ENCODE measurements at regions not wholly inside any gene's neighbourhood (a gene's known extent, or its start where the extent isn't known, plus 50 kb on each side); places are given as distances from the start of the nearest gene placed in this dataset.
A peak's percentile ranks its signal among the peaks of the same experiment; 100 is the strongest.

- Histone ChIP-seq H3K4me3 (no peak overlapping the region), H3K9ac (ENCODE audit: insufficient read length) (no peak overlapping the region), H3K36me3 (ENCODE audit: insufficient read depth, low read length) (no peaks in the 10 kb centered on the region), H3K27ac (no peak overlapping the region), H3K9me3 (ENCODE audit: low read depth, low read length) (no peaks in the 10 kb centered on the region)
- no peak for DNase-seq (ENCODE audit: low read depth, low spot score)
- TF ChIP-seq FOXP2 (optimal IDR thresholded peaks at IDR 0.05; ENCODE audit: control extremely low read depth, extremely low read length, insufficient read depth) (no peak), EZH2 (IDR thresholded peaks at IDR 0.05) (no peak)
These were observed 904.1 kb downstream of the RPA4 start for GRCh38 chrX:97787849-97788248.

- DNase-seq (ENCODE audit: low read depth, low spot score): no peak
- H3K9me3 ChIP-seq (ENCODE audit: low read depth, low read length): no peaks in the 10 kb centered on the region
- no peak for TF ChIP-seq FOXP2 (optimal IDR thresholded peaks at IDR 0.05; ENCODE audit: control extremely low read depth, extremely low read length, insufficient read depth)
- TF ChIP-seq POLR2AphosphoS5 (IDR thresholded peaks at IDR 0.05; ENCODE audit: borderline replicate concordance, low read depth, low read length): no peak
- TF ChIP-seq EZH2 (IDR thresholded peaks at IDR 0.05): no peak
- no peaks in the 10 kb centered on the region for H3K36me3 ChIP-seq (ENCODE audit: insufficient read depth, low read length)
- no peak overlapping the region for H3K9ac ChIP-seq (ENCODE audit: insufficient read length)
- H3K27ac ChIP-seq: no peak overlapping the region
- H3K4me3 ChIP-seq: no peak overlapping the region
These were observed 907.1 kb downstream of the RPA4 start for GRCh38 chrX:97790850-97791249.

GRCh38 chrX:97797076-97797475, 913.4 kb downstream of the RPA4 start:
- H3K36me3 ChIP-seq (ENCODE audit: insufficient read depth, low read length): no peaks in the 10 kb centered on the region
- no peak overlapping the region for H3K27ac ChIP-seq
- H3K4me3 ChIP-seq: no peak overlapping the region
- TF ChIP-seq EZH2 (IDR thresholded peaks at IDR 0.05): no peak
- TF ChIP-seq FOXP2 (optimal IDR thresholded peaks at IDR 0.05; ENCODE audit: control extremely low read depth, extremely low read length, insufficient read depth): no peak
- no peak for TF ChIP-seq POLR2AphosphoS5 (IDR thresholded peaks at IDR 0.05; ENCODE audit: borderline replicate concordance, low read depth, low read length)
- DNase-seq (ENCODE audit: low read depth, low spot score): no peak
- H3K9ac ChIP-seq (ENCODE audit: insufficient read length): no peak overlapping the region
- H3K9me3 ChIP-seq (ENCODE audit: low read depth, low read length): no peaks in the 10 kb centered on the region

GRCh38 chrX:97806238-97806637, 922.5 kb downstream of the RPA4 start:
- H3K36me3 ChIP-seq (ENCODE audit: insufficient read depth, low read length): no peaks in the 10 kb centered on the region
- no peaks in the 10 kb centered on the region for H3K9me3 ChIP-seq (ENCODE audit: low read depth, low read length)
- TF ChIP-seq EZH2 (IDR thresholded peaks at IDR 0.05) (no peak), POLR2AphosphoS5 (IDR thresholded peaks at IDR 0.05; ENCODE audit: borderline replicate concordance, low read depth, low read length) (no peak), FOXP2 (optimal IDR thresholded peaks at IDR 0.05; ENCODE audit: control extremely low read depth, extremely low read length, insufficient read depth) (no peak)
- DNase-seq (ENCODE audit: low read depth, low spot score): no peak
- H3K27ac ChIP-seq: no peak overlapping the region
- H3K9ac ChIP-seq (ENCODE audit: insufficient read length): no peak overlapping the region
- no peak overlapping the region for H3K4me3 ChIP-seq

- Histone ChIP-seq H3K9me3 (ENCODE audit: low read depth, low read length) (no peaks in the 10 kb centered on the region), H3K36me3 (ENCODE audit: insufficient read depth, low read length) (no peaks in the 10 kb centered on the region), H3K9ac (ENCODE audit: insufficient read length) (no peak overlapping the region), H3K4me3 (no peak overlapping the region), H3K27ac (no peak overlapping the region)
- DNase-seq (ENCODE audit: low read depth, low spot score): no peak
- TF ChIP-seq POLR2AphosphoS5 (IDR thresholded peaks at IDR 0.05; ENCODE audit: borderline replicate concordance, low read depth, low read length) (no peak), EZH2 (IDR thresholded peaks at IDR 0.05) (no peak), FOXP2 (optimal IDR thresholded peaks at IDR 0.05; ENCODE audit: control extremely low read depth, extremely low read length, insufficient read depth) (no peak)
These were observed 923.2 kb downstream of the RPA4 start for GRCh38 chrX:97806946-97807345.

GRCh38 chrX:97820170-97820569, 936.5 kb downstream of the RPA4 start:
- DNase-seq (ENCODE audit: low read depth, low spot score): no peak
- no peak overlapping the region for H3K4me3 ChIP-seq
- H3K9ac ChIP-seq (ENCODE audit: insufficient read length): no peak overlapping the region
- TF ChIP-seq EZH2 (IDR thresholded peaks at IDR 0.05) (no peak), FOXP2 (optimal IDR thresholded peaks at IDR 0.05; ENCODE audit: control extremely low read depth, extremely low read length, insufficient read depth) (no peak), POLR2AphosphoS5 (IDR thresholded peaks at IDR 0.05; ENCODE audit: borderline replicate concordance, low read depth, low read length) (no peak)
- no peaks in the 10 kb centered on the region for H3K9me3 ChIP-seq (ENCODE audit: low read depth, low read length)
- H3K36me3 ChIP-seq (ENCODE audit: insufficient read depth, low read length): no peaks in the 10 kb centered on the region
- peak overlapping the region; percentile 79; the same call in 1 of the 2 replicates for H3K27ac ChIP-seq

GRCh38 chrX:97828471-97828870, 944.8 kb downstream of the RPA4 start:
- no peak overlapping the region for H3K27ac ChIP-seq
- H3K9me3 ChIP-seq (ENCODE audit: low read depth, low read length): no peaks in the 10 kb centered on the region
- H3K9ac ChIP-seq (ENCODE audit: insufficient read length): no peak overlapping the region
- DNase-seq (ENCODE audit: low read depth, low spot score): no peak
- TF ChIP-seq POLR2AphosphoS5 (IDR thresholded peaks at IDR 0.05; ENCODE audit: borderline replicate concordance, low read depth, low read length) (no peak), EZH2 (IDR thresholded peaks at IDR 0.05) (no peak)
- no peaks in the 10 kb centered on the region for H3K36me3 ChIP-seq (ENCODE audit: insufficient read depth, low read length)
- H3K4me3 ChIP-seq: no peak overlapping the region

- Histone ChIP-seq H3K27ac (no peak overlapping the region), H3K36me3 (ENCODE audit: insufficient read depth, low read length) (no peaks in the 10 kb centered on the region), H3K9ac (ENCODE audit: insufficient read length) (no peak overlapping the region), H3K9me3 (ENCODE audit: low read depth, low read length) (no peaks in the 10 kb centered on the region), H3K4me3 (no peak overlapping the region)
- TF ChIP-seq POLR2AphosphoS5 (IDR thresholded peaks at IDR 0.05; ENCODE audit: borderline replicate concordance, low read depth, low read length) (no peak), EZH2 (IDR thresholded peaks at IDR 0.05) (no peak), FOXP2 (optimal IDR thresholded peaks at IDR 0.05; ENCODE audit: control extremely low read depth, extremely low read length, insufficient read depth) (no peak)
- no peak for DNase-seq (ENCODE audit: low read depth, low spot score)
These were observed 952.3 kb downstream of the RPA4 start for GRCh38 chrX:97835969-97836368.

- no peak overlapping the region for H3K4me3 ChIP-seq
- H3K9ac ChIP-seq (ENCODE audit: insufficient read length): no peak overlapping the region
- no peak overlapping the region for H3K27ac ChIP-seq
- DNase-seq (ENCODE audit: low read depth, low spot score): no peak
- H3K36me3 ChIP-seq (ENCODE audit: insufficient read depth, low read length): no peaks in the 10 kb centered on the region
- no peaks in the 10 kb centered on the region for H3K9me3 ChIP-seq (ENCODE audit: low read depth, low read length)
- TF ChIP-seq FOXP2 (optimal IDR thresholded peaks at IDR 0.05; ENCODE audit: control extremely low read depth, extremely low read length, insufficient read depth) (no peak), EZH2 (IDR thresholded peaks at IDR 0.05) (no peak), POLR2AphosphoS5 (IDR thresholded peaks at IDR 0.05; ENCODE audit: borderline replicate concordance, low read depth, low read length) (no peak)
These were observed 958.0 kb downstream of the RPA4 start for GRCh38 chrX:97841544-97842179.
